ENCODE measurements at regions not wholly inside any gene's neighbourhood (a gene's known extent, or its start where the extent isn't known, plus 50 kb on each side); places are given as distances from the start of the nearest gene placed in this dataset.
"Not testable (repeated sequence)": the region's sequence is repeated elsewhere in the genome, so short reads cannot be mapped to it uniquely, and the experiment has no call there.

- WGBS, 2 donors, result 64 to 70% methylated on average over 2 of the region's 2 CpGs
- H3K4me3 ChIP-seq; intact Hi-C loops (cut with DNase I); H3K9me3 ChIP-seq; H3K4me1 ChIP-seq; H3K27ac ChIP-seq; DNase-seq; H3K36me3 ChIP-seq; H3K27me3 ChIP-seq: not testable (repeated sequence)
Observed at GRCh38 chr4:131883181-131883580, 1265.9 kb upstream of the PCDH10 start.

GRCh38 chr4:131925662-131926061 lies 1223.4 kb upstream of the PCDH10 start:
- H3K27me3 ChIP-seq; H3K9me3 ChIP-seq; H3K4me3 ChIP-seq; H3K27ac ChIP-seq; H3K36me3 ChIP-seq; intact Hi-C loops (cut with DNase I); H3K4me1 ChIP-seq; DNase-seq: not testable (repeated sequence)
- 73 to 85% methylated on average over 2 of the region's 2 CpGs for WGBS, 2 donors

- H3K9me3 ChIP-seq; DNase-seq; intact Hi-C loops (cut with DNase I); H3K4me1 ChIP-seq; H3K27ac ChIP-seq; H3K4me3 ChIP-seq; H3K27me3 ChIP-seq; H3K36me3 ChIP-seq: not testable (repeated sequence)
Observed at GRCh38 chr4:131967646-131968045, 1181.4 kb upstream of the PCDH10 start.

- intact Hi-C loops (cut with DNase I), result no loop called here
- Histone ChIP-seq H3K4me3 (no peak overlapping the region), H3K4me1 (no peaks in the 10 kb centered on the region), H3K9me3 (peaks cover 0 to 4% (median 1%) of the 10 kb centered on the region in 4 donors), H3K27ac (no peak overlapping the region), H3K36me3 (no peaks in the 10 kb centered on the region), H3K27me3 (no peaks in the 10 kb centered on the region)
- 78 to 83% methylated on average over 4 of the region's 4 CpGs for WGBS, 2 donors
- TF ChIP-seq POLR2AphosphoS5 (IDR thresholded peaks at IDR 0.05) (no peak), CTCF (IDR thresholded peaks at IDR 0.05) (no peak), POLR2A (IDR thresholded peaks at IDR 0.05) (no peak), EP300 (IDR thresholded peaks at IDR 0.05) (no peak)
- DNase-seq, result no peak
Observed at GRCh38 chr4:131974730-131975129, 1174.4 kb upstream of the PCDH10 start.

- WGBS, 2 donors, result 75 to 86% methylated on average over 62 to 63 of the region's 63 CpGs
- DNase-seq; intact Hi-C loops (cut with DNase I): not testable (repeated sequence)
Observed at GRCh38 chr4:131975276-131976132, 1173.6 kb upstream of the PCDH10 start.

GRCh38 chr4:131976133-131977002 lies 1172.7 kb upstream of the PCDH10 start:
- DNase-seq, result peak; percentile 57
- intact Hi-C loops (cut with DNase I), result not testable (repeated sequence)
- WGBS, 2 donors, result 92 to 93% methylated on average over 67 to 71 of the region's 71 CpGs

More at GRCh38 chr4:131975276-131976132, 1173.6 kb upstream of the PCDH10 start:
- H3K9me3 ChIP-seq, H3K27me3 ChIP-seq, H3K27ac ChIP-seq, H3K4me1 ChIP-seq, H3K36me3 ChIP-seq: not testable (repeated sequence)
- peak overlapping the region in 2 of 4 donors; percentile 7 to 29 for H3K4me3 ChIP-seq

GRCh38 chr4:131978120-131978519 lies 1171.0 kb upstream of the PCDH10 start:
- intact Hi-C loops (cut with DNase I), result no loop called here
- TF ChIP-seq EP300 (IDR thresholded peaks at IDR 0.05), result no peak
- TF ChIP-seq POLR2AphosphoS5 (IDR thresholded peaks at IDR 0.05), result no peak
- TF ChIP-seq POLR2A (IDR thresholded peaks at IDR 0.05), result no peak
- TF ChIP-seq CTCF (IDR thresholded peaks at IDR 0.05), result no peak
- H3K27me3 ChIP-seq, result no peaks in the 10 kb centered on the region
- H3K4me1 ChIP-seq, result no peaks in the 10 kb centered on the region
- no peaks in the 10 kb centered on the region for H3K36me3 ChIP-seq
- H3K4me3 ChIP-seq, result no peak overlapping the region
- no peak for DNase-seq
- WGBS, 2 donors, result 96% methylated on average over 18 of the region's 18 CpGs
- peaks cover 0 to 4% (median 1%) of the 10 kb centered on the region in 4 donors for H3K9me3 ChIP-seq
- no peak overlapping the region for H3K27ac ChIP-seq

More at GRCh38 chr4:131976133-131977002, 1172.7 kb upstream of the PCDH10 start:
- H3K4me1 ChIP-seq, H3K36me3 ChIP-seq, H3K9me3 ChIP-seq, H3K27ac ChIP-seq, H3K27me3 ChIP-seq: not testable (repeated sequence)
- H3K4me3 ChIP-seq, result peak overlapping the region in 2 of 4 donors; percentile 7 to 29

All from sigmoid colon (tissue), 6 donors.